Fibroblast of the aortic adventitia (primary cell): ENCODE measurements at regions not wholly inside any gene's neighbourhood (a gene's known extent, or its start where the extent isn't known, plus 50 kb on each side); places are given as distances from the start of the nearest gene placed in this dataset.

Experiments
- DNase-seq: peaks from one replicate; pipeline ENCODE4 v3.0.0-alpha.2; 2010; ENCODE audit warnings: low read depth
- H3K4me3 ChIP-seq: 2 replicates; pipeline ENCODE4 v1.5.1; 2011; ENCODE audit warnings: low read depth, mild to moderate bottlenecking, control low read depth, low read length, moderate library complexity
- TF ChIP-seq, protein P1 (sequence below): IDR thresholded peaks from 2 replicates; pipeline ENCODE4 v1.5.1; 2011; ENCODE audit warnings: mild to moderate bottlenecking, low read length, control low read depth, inconsistent platforms; ENCODE audit not compliant: insufficient read depth

DNA sequence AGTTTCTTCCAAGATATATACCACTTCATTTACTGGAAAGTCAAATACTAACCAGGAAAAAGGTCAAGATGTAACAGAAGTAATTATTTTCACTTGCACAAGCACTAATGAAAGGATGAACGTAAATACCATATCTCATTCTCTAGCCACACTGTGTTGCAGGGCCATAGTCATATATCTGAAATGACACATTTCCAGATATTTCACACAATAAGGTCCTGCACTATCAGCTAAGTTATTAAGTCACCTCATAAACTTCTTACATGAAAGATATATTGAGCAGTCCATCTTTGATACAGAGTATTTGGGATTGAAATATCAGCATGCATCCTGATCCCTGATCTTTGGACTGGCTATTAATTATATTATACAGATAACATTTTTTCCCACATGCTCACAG lies 783.3 kb upstream of the MGAT4C start:
- TF ChIP-seq, protein P1, sequence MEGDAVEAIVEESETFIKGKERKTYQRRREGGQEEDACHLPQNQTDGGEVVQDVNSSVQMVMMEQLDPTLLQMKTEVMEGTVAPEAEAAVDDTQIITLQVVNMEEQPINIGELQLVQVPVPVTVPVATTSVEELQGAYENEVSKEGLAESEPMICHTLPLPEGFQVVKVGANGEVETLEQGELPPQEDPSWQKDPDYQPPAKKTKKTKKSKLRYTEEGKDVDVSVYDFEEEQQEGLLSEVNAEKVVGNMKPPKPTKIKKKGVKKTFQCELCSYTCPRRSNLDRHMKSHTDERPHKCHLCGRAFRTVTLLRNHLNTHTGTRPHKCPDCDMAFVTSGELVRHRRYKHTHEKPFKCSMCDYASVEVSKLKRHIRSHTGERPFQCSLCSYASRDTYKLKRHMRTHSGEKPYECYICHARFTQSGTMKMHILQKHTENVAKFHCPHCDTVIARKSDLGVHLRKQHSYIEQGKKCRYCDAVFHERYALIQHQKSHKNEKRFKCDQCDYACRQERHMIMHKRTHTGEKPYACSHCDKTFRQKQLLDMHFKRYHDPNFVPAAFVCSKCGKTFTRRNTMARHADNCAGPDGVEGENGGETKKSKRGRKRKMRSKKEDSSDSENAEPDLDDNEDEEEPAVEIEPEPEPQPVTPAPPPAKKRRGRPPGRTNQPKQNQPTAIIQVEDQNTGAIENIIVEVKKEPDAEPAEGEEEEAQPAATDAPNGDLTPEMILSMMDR = no peak
- no peak overlapping the region for H3K4me3 ChIP-seq
- no peak for DNase-seq

GRCh38 chr12:87038098-87038497 lies 781.9 kb upstream of the MGAT4C start:
- TF ChIP-seq, protein P1 = no peak
- H3K4me3 ChIP-seq = no peak overlapping the region
- DNase-seq = no peak

GRCh38 chr12:87025976-87026375 lies 769.8 kb upstream of the MGAT4C start:
- DNase-seq = no peak
- TF ChIP-seq, protein P1 = no peak

GRCh38 chr12:87021400-87021799 lies 765.2 kb upstream of the MGAT4C start:
- TF ChIP-seq, protein P1 = no peak
- no peak for DNase-seq
- H3K4me3 ChIP-seq = no peak overlapping the region

More at GRCh38 chr12:87025976-87026375, 769.8 kb upstream of the MGAT4C start:
- H3K4me3 ChIP-seq = no peak overlapping the region

DNA sequence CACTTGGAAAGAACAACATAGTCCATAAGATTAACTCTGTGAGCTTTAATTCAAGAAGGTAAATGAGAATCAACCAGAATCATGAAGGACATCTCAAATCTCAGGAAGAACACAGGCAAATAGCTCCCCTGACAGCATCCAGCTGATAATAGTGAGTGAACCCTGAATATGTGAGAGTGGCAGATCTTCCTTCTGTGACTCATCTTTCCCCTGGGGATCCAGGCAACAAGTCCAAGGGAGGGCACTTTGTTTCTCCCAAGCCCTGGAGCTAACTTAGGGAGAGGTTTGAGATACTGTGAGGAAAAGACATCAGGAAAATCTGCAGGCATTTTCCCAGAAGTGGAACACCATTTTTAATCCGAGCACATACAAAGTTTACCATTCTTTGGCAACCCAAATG lies 763.9 kb upstream of the MGAT4C start:
- H3K4me3 ChIP-seq = no peak overlapping the region
- DNase-seq = peak; percentile 7
- TF ChIP-seq, protein P1 = no peak

GRCh38 chr12:87015352-87015751 lies 759.2 kb upstream of the MGAT4C start:
- TF ChIP-seq, protein P1 = no peak
- DNase-seq = no peak

GRCh38 chr12:87008785-87009384 lies 752.7 kb upstream of the MGAT4C start:
- no peak overlapping the region for H3K4me3 ChIP-seq
- TF ChIP-seq, protein P1 = no peak
- DNase-seq = no peak

More at GRCh38 chr12:87015352-87015751, 759.2 kb upstream of the MGAT4C start:
- no peak overlapping the region for H3K4me3 ChIP-seq
